Femur (tissue), 1 donor: ENCODE measurements at regions not wholly inside any gene's neighbourhood (a gene's known extent, or its start where the extent isn't known, plus 50 kb on each side); places are given as distances from the start of the nearest gene placed in this dataset.

Source experiments
- DNase-seq: peaks from one replicate; pipeline ENCODE4 v3.0.0-alpha.2; 2017

DNA sequence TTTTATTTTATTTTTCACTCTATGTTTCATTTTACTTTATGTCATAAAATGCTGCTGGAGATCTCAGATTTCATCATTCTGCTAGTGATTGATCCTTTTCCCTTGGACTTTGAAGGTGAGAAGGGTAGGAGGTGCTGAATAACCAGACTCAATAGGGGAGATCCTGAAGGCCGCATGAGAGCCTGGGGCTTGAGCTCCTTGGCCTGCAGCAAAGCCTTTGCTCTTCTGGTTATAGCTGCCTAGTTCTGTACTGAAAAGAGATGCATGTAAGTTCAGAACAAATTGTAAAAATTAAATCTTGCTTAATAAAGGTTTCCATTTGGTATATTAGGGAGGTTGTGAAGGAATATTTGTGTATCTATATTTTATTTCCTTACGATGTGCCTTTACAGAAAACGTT is 430.2 kb downstream of the QKI start:
- no peak for DNase-seq

GRCh38 chr6:163844357-163844756 is 429.8 kb downstream of the QKI start:
- DNase-seq, result no peak

DNA sequence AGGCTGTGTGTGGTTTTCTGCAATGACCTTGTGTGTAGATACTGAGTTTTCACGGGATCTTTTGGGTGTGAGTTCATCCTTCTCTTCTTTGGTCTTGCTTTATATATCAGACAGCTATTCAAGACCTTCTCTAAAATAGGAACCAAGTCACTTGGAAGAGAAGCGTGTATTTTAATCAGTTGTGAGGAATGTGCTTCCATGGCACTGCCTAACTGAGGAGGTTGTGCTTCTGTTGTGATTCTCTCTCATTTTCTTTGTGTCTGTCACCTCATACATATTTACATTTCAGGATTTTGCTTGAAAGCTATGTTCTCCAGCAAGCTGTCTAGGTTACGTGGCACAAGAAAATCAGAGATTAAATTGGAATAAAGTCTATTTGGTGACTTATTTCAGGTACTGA is 428.7 kb downstream of the QKI start:
- no peak for DNase-seq

DNA sequence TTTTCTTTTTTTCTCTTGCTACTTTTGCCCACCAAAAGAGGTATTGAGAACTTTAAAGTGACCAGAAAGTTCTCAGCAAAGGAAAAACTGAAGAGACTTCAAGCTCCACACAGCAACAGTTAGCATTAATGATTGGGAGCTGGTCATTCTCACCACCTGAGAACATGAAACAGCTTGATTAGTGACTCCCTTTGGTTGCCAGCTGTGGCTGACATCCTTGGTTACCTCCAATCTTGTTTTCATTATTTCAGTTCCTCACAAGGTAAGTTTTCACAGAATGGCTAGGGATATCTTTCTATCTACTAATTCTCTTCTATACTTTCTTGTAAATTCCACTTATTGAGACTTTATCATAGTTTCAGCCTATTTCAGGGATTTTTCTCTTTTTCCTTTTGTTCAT is 427.9 kb downstream of the QKI start:
- no peak for DNase-seq

DNA sequence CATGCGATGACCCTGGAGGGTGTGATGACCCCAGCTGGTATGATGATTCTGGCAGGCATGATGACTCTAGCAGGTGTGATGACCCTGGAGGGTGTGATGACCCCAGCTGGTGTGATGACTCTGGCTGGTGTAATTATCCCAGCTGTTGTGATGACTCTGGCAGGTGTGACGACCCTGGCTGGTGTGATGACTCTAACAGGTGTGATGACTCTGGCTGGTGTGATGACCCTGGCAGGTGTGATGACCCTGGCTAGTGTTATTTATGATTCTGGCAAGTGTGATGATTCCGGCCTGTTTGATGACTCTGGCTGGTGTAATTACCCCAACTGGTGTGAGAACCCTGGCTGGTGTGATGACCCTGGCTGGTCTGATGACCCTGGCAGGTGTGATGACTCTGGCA is 427.2 kb downstream of the QKI start:
- no peak for DNase-seq

DNA sequence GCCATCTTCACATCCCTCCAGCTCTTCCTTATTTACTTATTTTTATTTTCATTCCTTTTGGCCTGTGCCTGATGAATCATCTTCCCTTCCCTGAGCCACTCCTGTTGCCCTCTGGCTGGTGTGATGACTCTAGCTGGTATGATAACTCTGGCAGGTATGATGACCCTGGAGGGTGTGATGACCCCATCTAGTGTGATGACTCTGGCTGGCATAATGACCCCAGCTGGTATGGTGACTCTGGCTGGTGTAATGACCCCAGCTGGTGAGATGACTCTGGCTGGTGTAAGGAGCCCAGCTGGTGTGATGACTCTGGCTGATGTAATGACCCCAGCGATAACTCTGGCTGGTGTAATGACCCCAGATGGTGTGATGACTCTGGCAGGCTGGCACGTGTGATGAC is 426.8 kb downstream of the QKI start:
- DNase-seq, result no peak

GRCh38 chr6:163840880-163841279 is 426.4 kb downstream of the QKI start:
- DNase-seq, result no peak

DNA sequence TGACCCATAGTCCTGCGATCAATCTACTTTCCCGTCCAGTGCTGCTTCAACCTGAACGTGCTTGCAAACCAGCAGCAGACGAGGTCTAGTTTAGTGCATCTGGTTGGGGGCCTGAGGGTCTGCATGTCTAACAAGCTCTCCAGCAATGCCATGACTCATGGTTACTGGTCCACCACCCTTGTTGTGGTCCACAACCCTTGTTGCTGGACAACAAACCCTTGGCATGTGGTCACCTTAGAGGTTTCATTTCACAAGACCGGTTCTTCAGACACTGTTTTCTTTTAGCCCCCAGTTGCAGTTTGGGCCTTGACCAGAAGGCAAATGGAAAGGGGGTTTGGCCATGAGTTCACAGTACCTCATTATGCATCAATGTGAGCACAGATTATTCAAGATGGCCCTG is 424.8 kb downstream of the QKI start:
- no peak for DNase-seq

- DNase-seq, result peak; percentile 42
Observed at GRCh38 chr6:163837691-163838431, 423.3 kb downstream of the QKI start.

- DNase-seq, result no peak
Observed at GRCh38 chr6:163836876-163837690, 422.6 kb downstream of the QKI start.

- DNase-seq, result no peak
Observed at GRCh38 chr6:163835439-163836171, 421.1 kb downstream of the QKI start.

DNA sequence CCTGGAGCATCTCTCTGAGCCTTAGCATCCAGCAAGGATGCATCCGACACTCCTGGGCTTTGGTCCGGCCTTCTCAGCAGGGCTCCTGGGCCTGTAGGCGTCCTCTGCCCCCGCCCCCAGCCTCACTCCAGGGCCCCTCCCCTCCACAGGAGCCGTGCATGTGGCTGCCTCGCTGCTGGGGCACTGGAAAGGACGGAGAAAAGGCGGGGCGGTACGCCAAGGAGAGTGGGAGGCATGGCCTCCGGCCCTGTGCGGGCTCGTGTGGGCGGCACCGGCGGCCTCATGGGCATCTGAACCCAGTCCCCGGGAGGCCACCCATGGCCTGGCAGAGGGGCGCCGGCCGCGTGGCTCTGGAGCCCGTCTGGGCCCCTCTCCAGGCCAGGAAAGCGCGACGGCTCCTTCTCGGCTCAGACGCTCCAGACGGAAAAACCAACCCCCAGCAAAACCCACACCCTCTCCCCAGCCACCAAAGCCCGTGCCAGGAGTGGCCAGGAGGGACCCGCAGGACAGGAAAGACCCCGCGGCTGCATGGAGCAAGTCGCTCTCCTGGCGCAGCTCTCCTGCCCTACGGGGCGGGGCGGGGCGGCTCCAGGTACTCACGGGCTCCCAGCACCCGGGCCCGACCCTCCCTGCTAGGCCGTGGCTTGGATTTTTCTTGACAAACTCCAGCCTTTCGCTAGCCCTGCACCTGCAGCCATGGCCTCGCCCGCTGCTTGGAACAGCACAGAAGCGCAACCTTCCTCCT is 419.9 kb downstream of the QKI start:
- no peak for DNase-seq

DNA sequence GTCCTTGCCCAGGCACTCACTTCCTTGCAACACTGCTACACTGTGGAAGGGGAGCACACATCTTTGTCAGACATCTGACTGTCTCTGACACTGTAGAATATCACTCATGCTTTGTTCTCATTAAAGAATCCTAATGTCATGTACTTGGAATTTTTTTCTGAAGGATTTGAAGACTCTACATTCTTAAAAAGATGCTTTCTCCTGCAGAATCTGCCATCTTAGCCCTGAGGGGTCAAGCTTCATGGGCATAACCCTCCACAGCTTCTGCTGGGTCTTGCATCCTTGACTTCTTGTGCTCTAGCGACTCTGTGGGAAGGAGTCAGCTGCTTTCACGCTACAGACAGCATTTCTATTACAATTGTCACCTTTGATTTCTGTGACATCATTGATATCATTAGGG is 417.2 kb downstream of the QKI start:
- DNase-seq, result no peak

DNA sequence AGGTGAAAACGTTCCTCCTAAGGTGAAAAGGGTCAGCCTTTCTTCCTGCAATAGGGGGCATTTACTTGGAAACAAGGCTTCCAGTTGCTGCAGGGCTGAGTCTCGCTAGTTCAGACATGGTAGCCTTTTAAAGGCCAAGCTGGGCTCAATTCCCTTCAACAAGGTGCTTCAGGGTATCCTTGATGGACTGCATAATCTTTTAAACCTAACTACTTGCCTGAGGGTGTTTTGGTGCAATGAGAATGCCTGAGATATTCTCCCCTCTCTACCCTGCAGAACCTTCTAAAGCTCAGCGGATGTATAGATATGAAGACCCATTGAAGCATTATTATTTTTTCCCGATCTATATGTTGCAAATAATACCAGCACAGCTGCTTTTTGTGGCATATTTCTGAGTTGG is 416.1 kb downstream of the QKI start:
- DNase-seq, result no peak

DNA sequence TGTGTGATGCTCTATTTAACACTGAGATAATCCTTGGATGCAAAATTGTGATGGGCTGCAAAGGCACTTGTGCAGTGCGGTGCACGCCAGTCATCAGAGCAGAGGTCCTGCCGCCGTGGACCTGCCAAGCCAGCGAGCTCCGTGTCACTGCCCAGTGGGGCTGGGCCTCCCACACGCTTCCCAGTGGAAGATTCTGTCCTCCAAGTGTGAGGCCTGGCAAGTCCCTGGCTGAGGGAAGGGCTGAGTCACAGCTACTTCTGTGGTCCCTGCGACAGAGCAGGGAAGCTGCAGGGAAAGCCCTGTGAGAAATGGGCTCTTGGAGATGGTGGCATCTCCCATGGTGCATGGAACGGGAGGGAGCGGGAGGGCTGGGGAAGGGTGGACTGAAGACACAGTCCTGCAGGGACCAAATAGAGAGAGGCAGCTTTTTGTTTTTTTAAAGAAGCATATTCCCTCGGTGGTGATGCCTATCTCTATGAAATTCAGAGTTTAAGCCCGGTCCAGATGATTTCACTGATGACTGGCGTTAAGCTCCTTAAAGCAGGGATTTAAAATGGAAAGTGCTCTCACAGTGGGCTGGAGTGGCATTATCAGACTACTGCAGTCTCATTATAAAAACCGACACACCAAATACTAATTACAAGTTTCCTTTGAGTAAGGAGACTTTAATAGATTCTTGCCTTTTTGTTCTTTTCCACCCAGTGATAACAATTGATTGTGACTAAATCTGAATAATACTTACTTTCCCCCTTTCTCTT is 413.7 kb downstream of the QKI start:
- peak; percentile 31 for DNase-seq

- DNase-seq, result no peak
Observed at GRCh38 chr6:163827143-163827542, 412.6 kb downstream of the QKI start.

- no peak for DNase-seq
Observed at GRCh38 chr6:163826629-163827028, 412.1 kb downstream of the QKI start.

- no peak for DNase-seq
Observed at GRCh38 chr6:163825033-163825432, 410.5 kb downstream of the QKI start.

GRCh38 chr6:163823577-163823976 is 409.1 kb downstream of the QKI start:
- DNase-seq, result no peak

GRCh38 chr6:163820745-163821458 is 406.4 kb downstream of the QKI start:
- peak; percentile 53 for DNase-seq

- DNase-seq, result no peak
Observed at GRCh38 chr6:163820171-163820570, 405.7 kb downstream of the QKI start.

GRCh38 chr6:163818719-163819118 is 404.2 kb downstream of the QKI start:
- no peak for DNase-seq
